ENCODE measurements at regions not wholly inside any gene's neighbourhood (a gene's known extent, or its start where the extent isn't known, plus 50 kb on each side); places are given as distances from the start of the nearest gene placed in this dataset.

- TF ChIP-seq CTCF (IDR thresholded peaks at IDR 0.05) (no peak), POLR2A (IDR thresholded peaks at IDR 0.05) (no peak)
These were observed 83.9 kb upstream of the SIX2 start for GRCh38 chr2:45093181-45093580.
